ENCODE measurements at regions not wholly inside any gene's neighbourhood (a gene's known extent, or its start where the extent isn't known, plus 50 kb on each side); places are given as distances from the start of the nearest gene placed in this dataset.

DNA sequence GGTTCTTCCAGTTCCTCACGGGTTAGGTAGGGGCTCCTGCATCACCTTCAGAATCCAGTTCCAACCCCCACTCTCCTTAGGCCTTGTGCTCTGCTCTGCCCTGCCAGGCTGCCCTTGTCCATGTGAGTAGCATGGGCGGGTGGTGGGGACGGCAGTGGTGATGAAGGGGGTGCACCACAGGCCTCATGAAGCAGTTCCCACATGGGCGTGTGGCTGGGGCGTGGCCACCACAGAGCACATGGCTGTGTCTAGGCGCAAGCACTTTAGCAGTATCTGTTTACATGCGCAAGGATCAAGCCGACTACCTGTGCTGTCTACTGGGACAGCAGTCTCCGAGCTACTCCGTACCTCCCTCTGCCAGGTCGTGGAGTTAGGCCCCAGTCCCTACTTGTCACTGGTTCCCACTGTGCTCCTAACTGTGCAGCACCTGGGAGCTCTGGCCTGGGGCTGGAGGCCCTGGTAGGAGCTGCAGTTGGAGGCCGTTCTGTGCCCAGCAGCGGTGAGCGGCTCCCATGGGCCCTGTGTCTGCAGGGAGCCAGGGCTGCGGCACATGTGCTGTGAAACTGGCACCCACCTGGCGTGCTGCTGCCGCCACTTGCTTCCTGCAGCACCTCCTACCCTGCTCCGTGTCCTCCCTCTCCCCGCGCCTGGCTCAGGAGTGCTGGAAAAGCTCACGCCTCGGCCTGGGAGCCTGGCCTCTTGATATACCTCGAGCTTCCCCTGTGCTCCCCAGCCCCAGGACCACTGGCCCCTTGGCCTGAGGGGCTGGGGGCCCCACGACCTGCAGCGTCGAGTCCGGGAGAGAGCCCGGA is 53.5 kb downstream of the PLXNA1 start (continued):
- TF ChIP-seq, protein P1, sequence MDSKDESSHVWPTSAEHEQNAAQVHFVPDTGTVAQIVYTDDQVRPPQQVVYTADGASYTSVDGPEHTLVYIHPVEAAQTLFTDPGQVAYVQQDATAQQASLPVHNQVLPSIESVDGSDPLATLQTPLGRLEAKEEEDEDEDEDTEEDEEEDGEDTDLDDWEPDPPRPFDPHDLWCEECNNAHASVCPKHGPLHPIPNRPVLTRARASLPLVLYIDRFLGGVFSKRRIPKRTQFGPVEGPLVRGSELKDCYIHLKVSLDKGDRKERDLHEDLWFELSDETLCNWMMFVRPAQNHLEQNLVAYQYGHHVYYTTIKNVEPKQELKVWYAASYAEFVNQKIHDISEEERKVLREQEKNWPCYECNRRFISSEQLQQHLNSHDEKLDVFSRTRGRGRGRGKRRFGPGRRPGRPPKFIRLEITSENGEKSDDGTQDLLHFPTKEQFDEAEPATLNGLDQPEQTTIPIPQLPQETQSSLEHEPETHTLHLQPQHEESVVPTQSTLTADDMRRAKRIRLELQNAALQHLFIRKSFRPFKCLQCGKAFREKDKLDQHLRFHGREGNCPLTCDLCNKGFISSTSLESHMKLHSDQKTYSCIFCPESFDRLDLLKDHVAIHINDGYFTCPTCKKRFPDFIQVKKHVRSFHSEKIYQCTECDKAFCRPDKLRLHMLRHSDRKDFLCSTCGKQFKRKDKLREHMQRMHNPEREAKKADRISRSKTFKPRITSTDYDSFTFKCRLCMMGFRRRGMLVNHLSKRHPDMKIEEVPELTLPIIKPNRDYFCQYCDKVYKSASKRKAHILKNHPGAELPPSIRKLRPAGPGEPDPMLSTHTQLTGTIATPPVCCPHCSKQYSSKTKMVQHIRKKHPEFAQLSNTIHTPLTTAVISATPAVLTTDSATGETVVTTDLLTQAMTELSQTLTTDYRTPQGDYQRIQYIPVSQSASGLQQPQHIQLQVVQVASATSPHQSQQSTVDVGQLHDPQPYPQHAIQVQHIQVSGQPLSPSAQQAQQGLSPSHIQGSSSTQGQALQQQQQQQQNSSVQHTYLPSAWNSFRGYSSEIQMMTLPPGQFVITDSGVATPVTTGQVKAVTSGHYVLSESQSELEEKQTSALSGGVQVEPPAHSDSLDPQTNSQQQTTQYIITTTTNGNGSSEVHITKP (CRISPR knock-in tag; IDR thresholded peaks at IDR 0.05; ENCODE audit: low read depth): no peak
- TF ChIP-seq DZIP1 (CRISPR knock-in tag; IDR thresholded peaks at IDR 0.05) (no peak), GZF1 (CRISPR knock-in tag; IDR thresholded peaks at IDR 0.05) (no peak), CTCF (CRISPR knock-in tag; IDR thresholded peaks at IDR 0.05) (no peak), SETDB1 (CRISPR knock-in tag; IDR thresholded peaks at IDR 0.05; ENCODE audit: borderline replicate concordance) (no peak), SRY (CRISPR knock-in tag; IDR thresholded peaks at IDR 0.05) (no peak), HDAC2 (CRISPR knock-in tag; IDR thresholded peaks at IDR 0.05) (no peak)
